Testis (tissue), 2 donors: ENCODE measurements at regions not wholly inside any gene's neighbourhood (a gene's known extent, or its start where the extent isn't known, plus 50 kb on each side); places are given as distances from the start of the nearest gene placed in this dataset.
"Not testable (repeated sequence)": the region's sequence is repeated elsewhere in the genome, so short reads cannot be mapped to it uniquely, and the experiment has no call there.

Experiments used
- DNase-seq: peaks from one replicate; pipeline ENCODE4 v3.0.0-alpha.2; 2019
- H3K27ac ChIP-seq, 2 donors: fragments of 200-600 bp; sonication (generic); one replicate each; pipeline ENCODE4 v1.5.1; 2019
- H3K27me3 ChIP-seq: fragments of 200-600 bp; sonication (generic); one replicate; pipeline ENCODE4 v1.5.1; 2019
- H3K36me3 ChIP-seq: fragments of 200-600 bp; sonication (generic); one replicate; pipeline ENCODE4 v1.5.1; 2017; ENCODE audit warnings: low read depth; ENCODE audit errors: missing control alignments
- H3K4me1 ChIP-seq: fragments of 200-600 bp; sonication (generic); one replicate; pipeline ENCODE4 v1.5.1; 2019
- H3K4me3 ChIP-seq, 2 donors: fragments of 200-600 bp; sonication (generic); one replicate each; pipeline ENCODE4 v1.5.1; 2017 to 2019
- H3K9me3 ChIP-seq: fragments of 200-600 bp; sonication (generic); one replicate; pipeline ENCODE4 v1.5.1; 2017
- POLR2A ChIP-seq: fragments of 450-650 bp; IDR thresholded peaks from one replicate; pipeline ENCODE4 v1.6.1; 2017; ENCODE audit warnings: antibody characterized with exemption, mild to moderate bottlenecking, moderate library complexity
- WGBS, 2 donors: methylation state at CpG; one replicate each; pipeline ENCODE4 v1.1.5; 2018; 5-methylcytosine and 5-hydroxymethylcytosine counted together
- intact Hi-C: fragments of 100-400 bp; cut with DNase I; formaldehyde crosslinking; loops from one replicate; pipeline ENCODE4 v1.15.1; 2023; ENCODE audit warnings: low total_unique reads
- TF ChIP-seq, protein P1 (sequence below), 3 experiments: fragments of 450-650 bp in 2 of 3; fragments of 200-600 bp in 1 of 3; sonication (generic) in 1 of 3; IDR thresholded peaks; one replicate each; pipeline ENCODE4 v1.5.1; 2016 to 2019; ENCODE audit warnings: antibody characterized with exemption in 3 of 3, mild to moderate bottlenecking in 2 of 3, moderate library complexity in 1 of 3

DNA sequence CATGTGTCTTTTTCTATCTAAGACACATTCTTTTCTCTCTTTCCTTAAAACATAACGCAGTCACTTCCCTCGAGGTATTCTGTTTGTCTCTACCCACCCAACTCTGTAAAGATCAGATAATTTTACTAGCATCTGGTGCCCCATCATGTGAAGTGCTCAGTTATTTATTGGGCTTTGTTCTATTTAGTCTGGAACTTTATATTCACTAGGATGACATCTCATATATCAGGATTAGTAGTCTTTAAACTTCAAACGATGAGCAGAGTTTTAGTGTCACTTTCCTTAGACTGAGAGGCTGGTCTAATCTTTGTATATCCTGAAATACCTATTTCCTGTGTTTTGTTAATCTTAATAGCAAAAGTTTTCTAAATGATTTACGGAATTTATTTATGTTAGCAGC, 445.5 kb upstream of the NDST3 start:
- H3K27me3 ChIP-seq, result no peaks in the 10 kb centered on the region
- H3K4me3 ChIP-seq, result no peak overlapping the region
- no peaks in the 10 kb centered on the region for H3K36me3 ChIP-seq
- H3K9me3 ChIP-seq, result no peaks in the 10 kb centered on the region
- no peaks in the 10 kb centered on the region for H3K4me1 ChIP-seq
- 31 to 41% methylated on average over 4 of the region's 4 CpGs for WGBS, 2 donors
- no peak for DNase-seq
- no peak overlapping the region for H3K27ac ChIP-seq
- intact Hi-C loops, result no loop called here
- TF ChIP-seq, protein P1, sequence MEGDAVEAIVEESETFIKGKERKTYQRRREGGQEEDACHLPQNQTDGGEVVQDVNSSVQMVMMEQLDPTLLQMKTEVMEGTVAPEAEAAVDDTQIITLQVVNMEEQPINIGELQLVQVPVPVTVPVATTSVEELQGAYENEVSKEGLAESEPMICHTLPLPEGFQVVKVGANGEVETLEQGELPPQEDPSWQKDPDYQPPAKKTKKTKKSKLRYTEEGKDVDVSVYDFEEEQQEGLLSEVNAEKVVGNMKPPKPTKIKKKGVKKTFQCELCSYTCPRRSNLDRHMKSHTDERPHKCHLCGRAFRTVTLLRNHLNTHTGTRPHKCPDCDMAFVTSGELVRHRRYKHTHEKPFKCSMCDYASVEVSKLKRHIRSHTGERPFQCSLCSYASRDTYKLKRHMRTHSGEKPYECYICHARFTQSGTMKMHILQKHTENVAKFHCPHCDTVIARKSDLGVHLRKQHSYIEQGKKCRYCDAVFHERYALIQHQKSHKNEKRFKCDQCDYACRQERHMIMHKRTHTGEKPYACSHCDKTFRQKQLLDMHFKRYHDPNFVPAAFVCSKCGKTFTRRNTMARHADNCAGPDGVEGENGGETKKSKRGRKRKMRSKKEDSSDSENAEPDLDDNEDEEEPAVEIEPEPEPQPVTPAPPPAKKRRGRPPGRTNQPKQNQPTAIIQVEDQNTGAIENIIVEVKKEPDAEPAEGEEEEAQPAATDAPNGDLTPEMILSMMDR (IDR thresholded peaks at IDR 0.05), result no peak
- TF ChIP-seq POLR2A, result no peak

GRCh38 chr4:117596917-117597480, 437.3 kb upstream of the NDST3 start:
- Histone ChIP-seq H3K27me3 (no peaks in the 10 kb centered on the region), H3K27ac (no peak overlapping the region), H3K4me3 (no peak overlapping the region), H3K4me1 (no peaks in the 10 kb centered on the region), H3K36me3 (no peaks in the 10 kb centered on the region), H3K9me3 (no peaks in the 10 kb centered on the region)
- no peak for DNase-seq
- intact Hi-C loops, result no loop called here
- TF ChIP-seq, protein P1 (IDR thresholded peaks at IDR 0.05), result no peak
- no peak for TF ChIP-seq POLR2A
- 75 to 96% methylated on average over 7 of the region's 7 CpGs for WGBS, 2 donors

DNA sequence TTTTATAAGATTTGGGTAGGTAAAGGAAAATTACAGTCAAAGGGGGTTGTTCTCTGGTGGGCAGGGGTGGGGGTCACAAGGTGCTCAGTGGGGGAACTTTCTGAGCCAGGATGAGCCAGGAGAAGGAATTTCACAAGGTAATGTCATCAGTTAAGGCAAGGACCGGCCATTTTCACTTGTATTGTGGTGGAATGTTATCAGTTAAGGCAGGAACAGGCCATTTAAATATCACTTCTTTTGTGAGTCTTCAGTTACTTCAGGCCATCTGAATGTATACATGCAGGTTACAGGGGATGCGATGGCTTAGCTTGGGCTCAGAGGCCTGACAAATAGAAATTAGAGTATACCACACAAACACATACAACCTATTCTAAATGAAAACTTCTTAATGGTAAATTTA, 434.9 kb upstream of the NDST3 start:
- DNase-seq, intact Hi-C loops, H3K27me3 ChIP-seq, H3K9me3 ChIP-seq, H3K27ac ChIP-seq, H3K4me1 ChIP-seq, H3K36me3 ChIP-seq, H3K4me3 ChIP-seq: not testable (repeated sequence)
- WGBS, 2 donors, result 68 to 87% methylated on average over 2 of the region's 2 CpGs

DNA sequence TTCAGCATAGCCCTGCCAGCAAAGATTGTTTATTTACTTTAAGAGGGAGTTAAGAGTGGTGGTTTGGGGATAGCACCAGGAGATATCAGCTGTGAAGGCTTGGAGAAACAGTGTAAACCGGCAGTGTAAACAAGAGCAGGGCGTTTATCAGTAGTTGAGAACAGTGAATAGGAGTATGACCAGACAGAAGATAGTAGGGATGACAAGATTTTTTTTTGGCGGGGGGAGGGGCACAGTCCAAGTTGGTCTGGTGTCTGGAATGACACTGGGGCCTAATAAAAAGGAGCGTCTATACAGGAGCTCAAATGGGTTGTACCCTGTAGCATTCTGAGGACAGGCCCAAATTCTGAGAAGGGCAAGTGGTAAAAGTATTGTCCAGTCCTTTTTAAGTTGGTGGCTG, 433.4 kb upstream of the NDST3 start:
- H3K27ac ChIP-seq, H3K4me3 ChIP-seq, H3K36me3 ChIP-seq, DNase-seq, H3K9me3 ChIP-seq, H3K27me3 ChIP-seq, H3K4me1 ChIP-seq, intact Hi-C loops: not testable (repeated sequence)
- WGBS, 2 donors, result 68 to 75% methylated on average over 4 of the region's 4 CpGs

- Histone ChIP-seq H3K27ac (no peak overlapping the region), H3K9me3 (no peaks in the 10 kb centered on the region), H3K27me3 (no peaks in the 10 kb centered on the region), H3K4me1 (no peaks in the 10 kb centered on the region), H3K4me3 (no peak overlapping the region), H3K36me3 (no peaks in the 10 kb centered on the region)
- WGBS, 2 donors, result 85 to 90% methylated on average over 1 of the region's 1 CpG
- intact Hi-C loops, result no loop called here
- no peak for DNase-seq
- TF ChIP-seq POLR2A, result no peak
- TF ChIP-seq, protein P1 (IDR thresholded peaks at IDR 0.05), result no peak
Observed at GRCh38 chr4:117610706-117611308, 423.5 kb upstream of the NDST3 start.

DNA sequence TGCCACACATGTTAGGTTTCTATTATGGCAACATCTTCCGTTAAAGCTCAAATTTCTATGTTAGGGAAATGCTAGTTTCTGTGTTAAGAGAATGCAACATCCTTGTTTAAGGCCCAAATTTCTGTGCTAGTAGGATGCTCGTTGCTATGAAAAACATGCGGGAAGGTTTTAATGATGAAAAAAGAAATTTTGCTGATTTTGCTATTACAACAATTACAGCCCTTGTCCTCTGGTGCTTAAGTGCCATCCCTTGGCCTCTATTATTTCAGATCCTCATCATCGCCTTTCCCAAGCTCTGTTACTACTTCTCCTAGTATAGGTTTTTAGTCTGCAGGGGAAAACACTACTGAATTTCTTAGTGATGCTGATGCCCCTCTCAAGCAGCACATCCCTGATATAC, 412.6 kb upstream of the NDST3 start:
- 90 to 94% methylated on average over 4 of the region's 4 CpGs for WGBS, 2 donors
- no peak overlapping the region for H3K27ac ChIP-seq
- no peaks in the 10 kb centered on the region for H3K9me3 ChIP-seq
- peaks cover 8% of the 10 kb centered on the region for H3K4me1 ChIP-seq
- H3K4me3 ChIP-seq, result no peak overlapping the region
- H3K36me3 ChIP-seq, result no peaks in the 10 kb centered on the region
- H3K27me3 ChIP-seq, result no peaks in the 10 kb centered on the region
- intact Hi-C loops, result no loop called here
- TF ChIP-seq, protein P1 (IDR thresholded peaks at IDR 0.05), result no peak
- TF ChIP-seq POLR2A, result no peak
- no peak for DNase-seq
